Smooth muscle cell (in vitro differentiated cells): ENCODE measurements at regions not wholly inside any gene's neighbourhood (a gene's known extent, or its start where the extent isn't known, plus 50 kb on each side); places are given as distances from the start of the nearest gene placed in this dataset.

Experiments
- DNase-seq: peaks from one replicate; lab custom pipeline; 2025; ENCODE audit not compliant: unreplicated experiment; lab: John Stamatoyannopoulos, UW
- H2AFZ ChIP-seq: fragments of 200-600 bp; sonication (generic); 2 replicates; pipeline ENCODE4 v1.6.0; 2016; ENCODE audit warnings: antibody characterized with exemption, low read depth, mild to moderate bottlenecking
- H3F3A ChIP-seq: fragments of 200-600 bp; sonication (generic); 2 replicates; pipeline ENCODE4 v1.6.0; 2017; ENCODE audit warnings: antibody characterized with exemption, low read depth
- H3K27ac ChIP-seq: fragments of 200-600 bp; sonication (generic); 2 replicates; pipeline ENCODE4 v1.5.1; 2016; ENCODE audit warnings: low read depth, mild to moderate bottlenecking
- H3K27me3 ChIP-seq: fragments of 200-600 bp; sonication (generic); 2 replicates; pipeline ENCODE4 v1.6.1; 2016; ENCODE audit warnings: low read depth, mild to moderate bottlenecking
- H3K36me3 ChIP-seq: fragments of 200-600 bp; sonication (generic); 2 replicates; pipeline ENCODE4 v1.5.1; 2016; ENCODE audit warnings: low read depth
- H3K4me1 ChIP-seq: fragments of 200-600 bp; sonication (generic); 2 replicates; pipeline ENCODE4 v1.5.1; 2016; ENCODE audit warnings: low read depth
- H3K4me2 ChIP-seq: fragments of 200-600 bp; sonication (generic); 2 replicates; pipeline ENCODE4 v1.6.0; 2016; ENCODE audit warnings: mild to moderate bottlenecking
- H3K4me3 ChIP-seq: fragments of 200-600 bp; sonication (generic); 2 replicates; pipeline ENCODE4 v1.5.1; 2016; ENCODE audit warnings: mild to moderate bottlenecking
- H3K79me2 ChIP-seq: fragments of 200-600 bp; sonication (generic); 2 replicates; pipeline ENCODE4 v1.6.0; 2016; ENCODE audit warnings: low read depth, mild to moderate bottlenecking
- H3K9ac ChIP-seq: fragments of 200-600 bp; sonication (generic); 2 replicates; pipeline ENCODE4 v1.6.0; 2016; ENCODE audit warnings: low read depth
- H3K9me3 ChIP-seq: fragments of 200-600 bp; sonication (generic); replicated peaks from 2 replicates; pipeline ENCODE4 v1.5.1; 2016; ENCODE audit warnings: low read depth
- H4K20me1 ChIP-seq: fragments of 200-600 bp; sonication (generic); 2 replicates; pipeline ENCODE4 v1.6.0; 2016; ENCODE audit warnings: low read depth
- WGBS: methylation state at CpG from one replicate; pipeline ENCODE4 v1.1.7; 2016; ENCODE audit warnings: low lambda C conversion rate; 5-methylcytosine and 5-hydroxymethylcytosine counted together
- TF ChIP-seq, protein P1 (sequence below): fragments of 200-600 bp; sonication (generic); IDR thresholded peaks from 2 replicates; pipeline ENCODE4 v1.5.1; 2017; ENCODE audit warnings: borderline replicate concordance, mild to moderate bottlenecking, antibody characterized with exemption; ENCODE audit not compliant: insufficient read depth, poor library complexity, severe bottlenecking

DNA sequence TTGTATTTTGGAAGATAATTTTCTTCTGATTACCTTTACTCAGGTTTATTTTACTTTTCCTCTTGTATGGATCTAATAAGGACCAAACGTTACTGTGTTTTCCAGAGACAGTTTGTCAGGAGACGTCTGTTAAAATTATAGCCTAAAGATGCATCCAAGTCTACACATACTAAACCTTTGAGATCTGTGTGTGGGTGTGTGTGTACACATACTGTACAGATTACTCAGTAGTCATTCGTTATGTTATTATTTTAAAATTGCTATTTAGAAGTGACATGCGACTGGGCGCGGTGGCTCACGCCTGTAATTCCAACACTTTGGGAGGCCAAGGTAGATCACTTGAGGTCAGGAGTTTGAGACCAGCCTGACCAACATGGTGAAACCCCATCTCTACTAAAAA is 51.6 kb upstream of the CNTLN start:
- Histone ChIP-seq H3K36me3 (no peaks in the 10 kb centered on the region), H3K27ac (no peak overlapping the region), H3K4me2 (no peak overlapping the region), H3K9ac (no peak overlapping the region), H3K4me3 (no peak overlapping the region), H3F3A (no peaks in the 10 kb centered on the region), H3K79me2 (no peaks in the 10 kb centered on the region), H4K20me1 (no peaks in the 10 kb centered on the region), H3K9me3 (no peaks in the 10 kb centered on the region), H3K4me1 (peaks cover 6% of the 10 kb centered on the region), H2AFZ (no peak overlapping the region), H3K27me3 (no peaks in the 10 kb centered on the region)
- no peak for DNase-seq
- TF ChIP-seq, protein P1, sequence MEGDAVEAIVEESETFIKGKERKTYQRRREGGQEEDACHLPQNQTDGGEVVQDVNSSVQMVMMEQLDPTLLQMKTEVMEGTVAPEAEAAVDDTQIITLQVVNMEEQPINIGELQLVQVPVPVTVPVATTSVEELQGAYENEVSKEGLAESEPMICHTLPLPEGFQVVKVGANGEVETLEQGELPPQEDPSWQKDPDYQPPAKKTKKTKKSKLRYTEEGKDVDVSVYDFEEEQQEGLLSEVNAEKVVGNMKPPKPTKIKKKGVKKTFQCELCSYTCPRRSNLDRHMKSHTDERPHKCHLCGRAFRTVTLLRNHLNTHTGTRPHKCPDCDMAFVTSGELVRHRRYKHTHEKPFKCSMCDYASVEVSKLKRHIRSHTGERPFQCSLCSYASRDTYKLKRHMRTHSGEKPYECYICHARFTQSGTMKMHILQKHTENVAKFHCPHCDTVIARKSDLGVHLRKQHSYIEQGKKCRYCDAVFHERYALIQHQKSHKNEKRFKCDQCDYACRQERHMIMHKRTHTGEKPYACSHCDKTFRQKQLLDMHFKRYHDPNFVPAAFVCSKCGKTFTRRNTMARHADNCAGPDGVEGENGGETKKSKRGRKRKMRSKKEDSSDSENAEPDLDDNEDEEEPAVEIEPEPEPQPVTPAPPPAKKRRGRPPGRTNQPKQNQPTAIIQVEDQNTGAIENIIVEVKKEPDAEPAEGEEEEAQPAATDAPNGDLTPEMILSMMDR, result no peak
- WGBS, result 47% methylated on average over 7 of the region's 7 CpGs

DNA sequence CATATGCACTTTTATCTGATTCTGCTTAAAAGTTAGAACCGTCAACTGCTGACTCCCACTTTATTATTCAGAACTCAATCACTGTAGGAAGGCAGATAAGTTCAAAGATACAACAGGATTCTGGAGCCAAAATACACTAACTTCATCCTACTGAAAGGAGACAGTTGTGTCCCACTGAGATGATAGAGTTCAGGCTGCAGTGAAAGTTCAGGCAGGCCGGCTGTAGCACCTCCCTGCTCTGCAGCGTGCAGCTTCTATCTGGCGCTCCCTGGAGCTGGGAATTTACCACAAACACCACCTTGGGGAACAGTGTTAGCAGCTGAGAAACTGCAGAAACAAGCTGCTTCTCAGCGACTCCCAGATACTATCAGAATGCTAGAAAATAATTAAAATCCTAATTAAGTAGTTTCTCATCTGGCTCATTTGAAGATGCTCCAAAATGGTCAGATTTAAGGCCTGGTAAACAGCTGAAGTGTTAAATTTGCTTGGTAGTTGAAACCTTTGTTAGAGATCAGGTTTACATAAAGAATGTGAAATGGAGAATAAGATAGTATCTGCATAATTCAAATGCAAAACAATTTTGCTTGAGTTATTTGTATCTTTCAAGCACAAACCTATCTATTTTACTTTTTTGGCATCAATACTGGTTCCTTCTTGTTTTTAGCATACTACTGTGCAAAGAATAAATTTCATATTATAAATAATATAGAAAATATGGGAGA is 52.3 kb upstream of the CNTLN start:
- no peak for DNase-seq
- Histone ChIP-seq H3K4me3 (no peak overlapping the region), H3K27ac (no peak overlapping the region), H3K4me2 (no peak overlapping the region), H3K36me3 (no peaks in the 10 kb centered on the region), H3K9me3 (no peaks in the 10 kb centered on the region), H3K9ac (no peak overlapping the region), H3K79me2 (no peaks in the 10 kb centered on the region), H3K27me3 (no peaks in the 10 kb centered on the region), H2AFZ (no peak overlapping the region), H4K20me1 (no peaks in the 10 kb centered on the region), H3K4me1 (peaks cover 6% of the 10 kb centered on the region), H3F3A (no peaks in the 10 kb centered on the region)
- WGBS, result 26% methylated on average over 5 of the region's 5 CpGs
- TF ChIP-seq, protein P1, result no peak

DNA sequence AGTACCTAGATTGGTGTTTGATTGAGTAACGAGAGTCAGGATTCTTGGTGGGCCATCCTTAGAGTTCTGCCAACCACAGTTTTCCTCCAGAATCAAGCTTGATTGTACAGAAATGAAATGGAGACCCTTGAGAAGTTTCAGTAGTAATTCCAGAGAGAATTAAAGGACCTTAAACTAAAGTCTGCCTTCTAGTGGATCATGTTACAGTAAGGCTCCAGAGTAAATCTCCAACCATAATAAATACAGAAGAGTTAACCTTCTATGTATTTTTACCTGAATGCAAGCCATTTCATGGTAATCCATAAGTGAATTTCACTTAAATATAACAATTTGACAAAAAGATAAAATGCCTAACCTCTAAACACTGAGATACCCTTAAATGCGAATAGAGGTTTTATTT is 53.0 kb upstream of the CNTLN start:
- WGBS, result 95% methylated on average over 2 of the region's 2 CpGs
- no peak overlapping the region for H3K4me3 ChIP-seq

DNA sequence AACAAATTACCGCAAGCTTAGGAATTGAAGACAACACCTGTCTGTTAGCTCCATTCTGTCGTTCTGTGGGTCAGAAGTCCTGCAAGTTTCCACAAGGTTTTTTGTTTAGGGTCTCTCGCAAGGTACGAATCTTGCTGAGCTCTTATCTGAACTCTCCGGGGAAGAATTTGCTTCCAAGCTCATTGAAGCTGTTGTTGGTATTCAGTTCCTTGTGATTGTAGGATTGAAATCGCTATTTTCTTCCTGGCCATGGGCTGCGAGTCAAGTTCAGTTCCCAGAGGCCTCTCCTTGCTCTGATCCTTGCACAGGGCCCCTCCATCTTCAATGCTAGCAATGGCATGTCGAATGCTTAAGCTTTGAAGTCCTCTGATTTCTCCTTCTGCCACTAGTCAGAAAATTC is 53.5 kb upstream of the CNTLN start:
- no peaks in the 10 kb centered on the region for H4K20me1 ChIP-seq
- H3K4me2 ChIP-seq, result no peak overlapping the region
- H3K36me3 ChIP-seq, result no peaks in the 10 kb centered on the region
- H3K9me3 ChIP-seq, result no peaks in the 10 kb centered on the region
- H3K4me3 ChIP-seq, result no peak overlapping the region
- no peak for DNase-seq
- WGBS, result 90% methylated on average over 8 of the region's 8 CpGs
- H3K27me3 ChIP-seq, result no peaks in the 10 kb centered on the region
- TF ChIP-seq, protein P1, result no peak
- no peaks in the 10 kb centered on the region for H3K79me2 ChIP-seq
- no peak overlapping the region for H3K27ac ChIP-seq
- H3K9ac ChIP-seq, result no peak overlapping the region
- H2AFZ ChIP-seq, result peak overlapping the region; percentile 63
- H3K4me1 ChIP-seq, result peaks cover 6% of the 10 kb centered on the region
- no peaks in the 10 kb centered on the region for H3F3A ChIP-seq

More for the DNA sequence above, 53.0 kb upstream of the CNTLN start:
- Histone ChIP-seq H3K27ac (no peak overlapping the region), H4K20me1 (no peaks in the 10 kb centered on the region), H3F3A (no peaks in the 10 kb centered on the region), H3K27me3 (no peaks in the 10 kb centered on the region), H3K9me3 (no peaks in the 10 kb centered on the region), H3K36me3 (no peaks in the 10 kb centered on the region), H3K4me1 (peaks cover 6% of the 10 kb centered on the region), H2AFZ (peak overlapping the region; percentile 63), H3K4me2 (no peak overlapping the region), H3K9ac (no peak overlapping the region), H3K79me2 (no peaks in the 10 kb centered on the region)
- no peak for DNase-seq
- TF ChIP-seq, protein P1, result no peak
